Duodenal mucosa (tissue), 2 donors: ENCODE measurements at regions not wholly inside any gene's neighbourhood (a gene's known extent, or its start where the extent isn't known, plus 50 kb on each side); places are given as distances from the start of the nearest gene placed in this dataset.
"Not testable (repeated sequence)": the region's sequence is repeated elsewhere in the genome, so short reads cannot be mapped to it uniquely, and the experiment has no call there.

Source experiments
- H3K27ac ChIP-seq: one replicate; pipeline ENCODE4 v1.7.0; 2013; ENCODE audit warnings: low read depth, low read length
- H3K27me3 ChIP-seq, 2 donors: one replicate each; pipeline ENCODE4 v1.7.0; 2013; ENCODE audit warnings: low read length in 2 of 2, control low read depth in 1 of 2; ENCODE audit not compliant: insufficient read depth in 2 of 2, control insufficient read depth in 1 of 2
- H3K36me3 ChIP-seq, 2 donors: one replicate each; pipeline ENCODE4 v1.7.0; 2013; ENCODE audit warnings: low read length in 2 of 2, control low read depth in 1 of 2; ENCODE audit not compliant: insufficient read depth in 2 of 2, control insufficient read depth in 1 of 2
- H3K4me1 ChIP-seq, 2 donors: one replicate each; pipeline ENCODE4 v1.7.0; 2013; ENCODE audit warnings: low read length in 2 of 2, control low read depth in 1 of 2; ENCODE audit not compliant: insufficient read depth in 2 of 2, control insufficient read depth in 1 of 2
- H3K4me3 ChIP-seq, 2 donors: one replicate each; pipeline ENCODE4 v1.7.0; 2013; ENCODE audit warnings: low read length in 2 of 2, low read depth in 1 of 2
- H3K9ac ChIP-seq, 2 donors: one replicate each; pipeline ENCODE4 v1.7.0; 2013; ENCODE audit warnings: low read length in 2 of 2, low read depth in 1 of 2
- H3K9me3 ChIP-seq, 2 donors: one replicate each; pipeline ENCODE4 v1.7.0; 2013; ENCODE audit warnings: low read length in 2 of 2, control low read depth in 1 of 2; ENCODE audit not compliant: control insufficient read depth in 1 of 2

- peaks cover 0 to 4% of the 10 kb centered on the region in 2 donors for H3K27me3 ChIP-seq
- H3K36me3 ChIP-seq: no peaks in the 10 kb centered on the region
- no peak overlapping the region for H3K9ac ChIP-seq
- no peaks in the 10 kb centered on the region for H3K4me1 ChIP-seq
- H3K27ac ChIP-seq: no peak overlapping the region
- no peak overlapping the region for H3K4me3 ChIP-seq
- no peaks in the 10 kb centered on the region for H3K9me3 ChIP-seq
Measured at GRCh38 chr9:90065851-90066250, 461.0 kb downstream of the GADD45G start.

GRCh38 chr9:90069085-90069484 is 464.3 kb downstream of the GADD45G start:
- no peak overlapping the region for H3K4me3 ChIP-seq
- H3K9me3 ChIP-seq: no peaks in the 10 kb centered on the region
- no peaks in the 10 kb centered on the region for H3K36me3 ChIP-seq
- no peaks in the 10 kb centered on the region for H3K4me1 ChIP-seq
- H3K27ac ChIP-seq: no peak overlapping the region
- peaks cover 0 to 4% of the 10 kb centered on the region in 2 donors for H3K27me3 ChIP-seq
- H3K9ac ChIP-seq: no peak overlapping the region

- no peak overlapping the region for H3K4me3 ChIP-seq
- H3K9me3 ChIP-seq: no peaks in the 10 kb centered on the region
- no peaks in the 10 kb centered on the region for H3K36me3 ChIP-seq
- H3K27ac ChIP-seq: no peak overlapping the region
- no peak overlapping the region for H3K9ac ChIP-seq
- no peaks in the 10 kb centered on the region for H3K4me1 ChIP-seq
- H3K27me3 ChIP-seq: peaks cover 0 to 4% of the 10 kb centered on the region in 2 donors
Measured at GRCh38 chr9:90070056-90070455, 465.2 kb downstream of the GADD45G start.

- Histone ChIP-seq H3K9ac (no peak overlapping the region), H3K4me3 (no peak overlapping the region), H3K4me1 (no peaks in the 10 kb centered on the region), H3K9me3 (no peaks in the 10 kb centered on the region), H3K36me3 (no peaks in the 10 kb centered on the region), H3K27ac (no peak overlapping the region), H3K27me3 (peaks cover 0 to 4% of the 10 kb centered on the region in 2 donors)
Measured at GRCh38 chr9:90070469-90070868, 465.7 kb downstream of the GADD45G start.

- Histone ChIP-seq H3K9me3 (no peaks in the 10 kb centered on the region), H3K4me3 (no peak overlapping the region), H3K4me1 (no peaks in the 10 kb centered on the region), H3K27ac (no peak overlapping the region), H3K36me3 (no peaks in the 10 kb centered on the region), H3K9ac (no peak overlapping the region), H3K27me3 (peaks cover 0 to 4% of the 10 kb centered on the region in 2 donors)
Measured at GRCh38 chr9:90070931-90071660, 466.3 kb downstream of the GADD45G start.

- no peaks in the 10 kb centered on the region for H3K36me3 ChIP-seq
- H3K9me3 ChIP-seq: no peaks in the 10 kb centered on the region
- no peak overlapping the region for H3K9ac ChIP-seq
- no peaks in the 10 kb centered on the region for H3K4me1 ChIP-seq
- H3K27me3 ChIP-seq: peaks cover 0 to 8% of the 10 kb centered on the region in 2 donors
- H3K27ac ChIP-seq: no peak overlapping the region
- H3K4me3 ChIP-seq: no peak overlapping the region
Measured at GRCh38 chr9:90073186-90073945, 468.6 kb downstream of the GADD45G start.

- no peaks in the 10 kb centered on the region for H3K9me3 ChIP-seq
- no peaks in the 10 kb centered on the region for H3K36me3 ChIP-seq
- no peak overlapping the region for H3K9ac ChIP-seq
- peaks cover 0 to 8% of the 10 kb centered on the region in 2 donors for H3K27me3 ChIP-seq
- H3K27ac ChIP-seq: no peak overlapping the region
- no peak overlapping the region for H3K4me3 ChIP-seq
- no peaks in the 10 kb centered on the region for H3K4me1 ChIP-seq
Measured at GRCh38 chr9:90074316-90074962, 469.6 kb downstream of the GADD45G start.

- not testable (repeated sequence) for H3K4me3 ChIP-seq, H3K36me3 ChIP-seq, H3K9ac ChIP-seq, H3K27me3 ChIP-seq, H3K27ac ChIP-seq, H3K4me1 ChIP-seq, H3K9me3 ChIP-seq
Measured at GRCh38 chr9:90077598-90077997, 472.8 kb downstream of the GADD45G start.

- Histone ChIP-seq H3K27me3 (peaks cover 0 to 3% of the 10 kb centered on the region in 2 donors), H3K4me1 (no peaks in the 10 kb centered on the region), H3K9me3 (no peaks in the 10 kb centered on the region), H3K4me3 (no peak overlapping the region), H3K36me3 (no peaks in the 10 kb centered on the region), H3K27ac (no peak overlapping the region), H3K9ac (no peak overlapping the region)
Measured at GRCh38 chr9:90078988-90079421, 474.2 kb downstream of the GADD45G start.

- Histone ChIP-seq H3K36me3 (no peaks in the 10 kb centered on the region), H3K27me3 (no peaks in the 10 kb centered on the region), H3K4me1 (peaks cover 0 to 3% of the 10 kb centered on the region in 2 donors), H3K27ac (no peak overlapping the region), H3K9me3 (no peaks in the 10 kb centered on the region), H3K4me3 (no peak overlapping the region), H3K9ac (no peak overlapping the region)
Measured at GRCh38 chr9:90085633-90086032, 480.8 kb downstream of the GADD45G start.
